Activated CD8-positive, alpha-beta T cell treated with anti-CD3 and anti-CD28 coated beads, Interleukin-2, amount 10 ng/mL, durations not matched to agents 7 days and 5 days (primary cell): ENCODE measurements at regions not wholly inside any gene's neighbourhood (a gene's known extent, or its start where the extent isn't known, plus 50 kb on each side); places are given as distances from the start of the nearest gene placed in this dataset.
"Not testable (repeated sequence)": the region's sequence is repeated elsewhere in the genome, so short reads cannot be mapped to it uniquely, and the experiment has no call there.

Source experiments
- ATAC-seq: fragments of 150-1000 bp; cut with Tn5 transposase; one replicate; pipeline ENCODE4 v1.10.0; 2021; ENCODE audit warnings: moderate library complexity
- CTCF ChIA-PET: fragments of 350-600 bp; sonication (Branson Sonifier 250); formaldehyde crosslinking; loops from one replicate; lab custom pipeline; 2021; ENCODE audit warnings: antibody characterized with exemption; lab: Charles Lee
- POLR2A ChIA-PET: fragments of 350-600 bp; sonication (Branson Sonifier 250); formaldehyde crosslinking; loops from one replicate; lab custom pipeline; 2021; ENCODE audit warnings: antibody characterized with exemption; lab: Charles Lee
- DNase-seq: peaks from one replicate; pipeline ENCODE4 v3.0.0-alpha.2; 2020
- H3K27ac Mint-ChIP-seq: one replicate; pipeline ENCODE4 v1.8.0; 2021; ENCODE audit warnings: mild to moderate bottlenecking, mixed read lengths
- H3K27me3 Mint-ChIP-seq: one replicate; pipeline ENCODE4 v1.8.0; 2021; ENCODE audit warnings: low read depth, mixed read lengths
- H3K36me3 Mint-ChIP-seq: one replicate; pipeline ENCODE4 v1.8.0; 2021; ENCODE audit warnings: low read depth, mixed read lengths
- H3K4me1 Mint-ChIP-seq: one replicate; pipeline ENCODE4 v1.8.0; 2021; ENCODE audit warnings: low read depth, mixed read lengths
- H3K4me3 Mint-ChIP-seq: one replicate; pipeline ENCODE4 v1.8.0; 2021; ENCODE audit warnings: mild to moderate bottlenecking, mixed read lengths
- H3K9me3 Mint-ChIP-seq: one replicate; pipeline ENCODE4 v1.8.0; 2022; ENCODE audit warnings: mixed read lengths; ENCODE audit not compliant: insufficient read depth

DNA sequence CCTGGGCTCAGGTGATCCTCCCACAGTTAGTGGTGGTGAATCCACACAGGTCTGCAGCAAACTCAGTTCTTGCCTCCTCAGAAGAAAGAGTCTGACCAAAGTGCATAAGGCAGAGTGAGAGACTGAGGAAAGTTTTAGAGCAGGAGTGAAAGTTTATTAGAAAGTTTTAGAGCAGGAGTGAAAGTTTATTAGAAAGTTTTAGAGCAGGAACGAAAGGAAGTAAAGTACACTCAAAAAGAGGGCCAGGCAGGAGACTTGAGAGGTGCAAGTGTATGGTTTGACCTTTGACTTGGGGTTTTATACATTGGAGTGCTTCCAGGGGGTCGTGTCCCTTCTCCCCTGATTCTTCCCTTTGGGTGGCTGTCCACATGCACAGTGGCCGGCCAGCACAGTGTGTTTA lies 84.2 kb downstream of the LSM3 start:
- DNase-seq (no peak), ATAC-seq (no peak)
- POLR2A ChIA-PET: no interaction called here
- Mint-ChIP-seq H3K36me3 (no peaks in the 10 kb centered on the region), H3K9me3 (no peaks in the 10 kb centered on the region), H3K27ac (no peak overlapping the region), H3K4me3 (no peak overlapping the region), H3K27me3 (peaks cover 15% of the 10 kb centered on the region), H3K4me1 (no peaks in the 10 kb centered on the region)
- CTCF ChIA-PET: interaction anchor here (2.1 to 6.0 kb wide), 3 partner anchors 200 to 286 kb away, joined by 5 to 30 read pairs (median 18); no protein-coding TSS in a partner anchor

DNA sequence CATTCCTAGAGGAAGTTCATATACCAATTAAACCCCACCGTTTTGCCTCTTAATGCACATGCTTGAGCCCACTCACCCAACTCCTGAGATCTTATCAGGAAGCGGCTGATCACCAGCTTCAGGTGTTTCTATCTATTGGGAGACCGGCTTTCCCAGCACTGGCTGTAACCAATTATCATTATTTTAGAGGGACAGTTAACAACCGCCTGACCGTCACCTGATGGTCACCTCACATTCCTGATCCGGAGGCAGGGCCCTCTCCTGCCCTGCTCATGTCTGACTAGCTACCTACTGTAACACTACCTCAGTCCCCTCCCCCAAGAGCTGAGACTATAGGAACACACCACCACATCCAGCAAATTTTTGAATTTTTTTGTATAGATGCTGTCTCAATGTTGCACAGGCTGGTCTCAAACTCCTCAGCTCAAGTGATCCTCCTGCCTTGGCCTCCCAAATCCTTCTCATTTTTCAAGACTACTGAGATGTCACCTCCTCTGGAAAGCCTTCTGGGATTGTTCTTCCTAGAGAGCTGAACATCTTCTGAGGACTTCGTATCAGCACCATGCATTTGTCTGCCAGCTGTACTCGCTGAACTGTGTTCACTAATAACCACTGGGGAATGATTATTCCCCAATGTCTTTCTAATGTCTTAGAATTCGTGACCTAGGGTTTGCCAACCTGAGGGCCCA lies 84.8 kb downstream of the LSM3 start:
- Mint-ChIP-seq H3K4me1 (no peaks in the 10 kb centered on the region), H3K27me3 (peaks cover 17% of the 10 kb centered on the region), H3K36me3 (no peaks in the 10 kb centered on the region), H3K27ac (no peak overlapping the region), H3K9me3 (no peaks in the 10 kb centered on the region), H3K4me3 (no peak overlapping the region)
- ATAC-seq (no peak), DNase-seq (no peak)
- CTCF ChIA-PET: interaction anchor here (6.0 kb wide), 1 partner anchor 204 kb away, joined by 30 read pairs; no protein-coding TSS in a partner anchor
- POLR2A ChIA-PET: no interaction called here

DNA sequence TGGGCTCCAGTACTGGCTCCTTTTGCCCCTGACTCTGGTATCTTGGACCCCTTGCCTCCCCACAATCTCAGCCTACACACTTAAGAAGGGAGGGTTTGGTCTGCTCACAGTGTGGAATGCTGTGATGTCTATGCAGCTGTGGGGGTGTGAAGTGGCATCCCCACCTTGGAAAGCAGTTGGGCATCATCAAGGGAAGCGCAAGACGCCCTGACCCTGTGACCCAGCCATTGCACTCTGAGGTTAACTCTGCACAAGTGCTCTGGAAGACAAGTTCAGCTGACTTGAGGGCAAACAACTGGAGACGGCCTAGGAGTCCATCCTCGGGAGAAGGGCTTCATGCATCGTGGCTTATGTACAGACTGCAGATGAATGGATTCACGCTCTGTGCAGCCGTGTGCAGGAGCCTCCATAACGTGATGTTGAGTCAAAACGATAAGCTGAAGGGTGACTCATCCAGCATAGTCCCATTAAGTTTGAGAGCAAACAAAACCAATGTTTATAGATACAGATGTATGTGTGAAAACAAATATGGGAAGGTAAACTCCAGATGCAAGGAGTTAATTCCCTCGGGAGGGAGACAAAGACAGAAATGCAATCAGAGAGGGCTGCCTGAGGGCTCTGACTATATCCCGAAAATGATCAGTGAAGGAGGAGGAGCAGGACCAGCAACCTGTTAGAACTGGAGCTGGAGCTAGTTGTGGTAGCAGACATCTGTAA lies 86.8 kb downstream of the LSM3 start:
- no peak for DNase-seq
- ChIA-PET POLR2A (no interaction called here), CTCF (interaction anchor here (1.2 kb wide), 1 partner anchor 62 kb away, joined by 3 read pairs; no protein-coding TSS in a partner anchor)
- Mint-ChIP-seq H3K36me3 (no peaks in the 10 kb centered on the region), H3K9me3 (no peaks in the 10 kb centered on the region), H3K4me1 (no peaks in the 10 kb centered on the region), H3K27me3 (peaks cover 24% of the 10 kb centered on the region), H3K4me3 (no peak overlapping the region), H3K27ac (no peak overlapping the region)
- no peak for ATAC-seq

DNA sequence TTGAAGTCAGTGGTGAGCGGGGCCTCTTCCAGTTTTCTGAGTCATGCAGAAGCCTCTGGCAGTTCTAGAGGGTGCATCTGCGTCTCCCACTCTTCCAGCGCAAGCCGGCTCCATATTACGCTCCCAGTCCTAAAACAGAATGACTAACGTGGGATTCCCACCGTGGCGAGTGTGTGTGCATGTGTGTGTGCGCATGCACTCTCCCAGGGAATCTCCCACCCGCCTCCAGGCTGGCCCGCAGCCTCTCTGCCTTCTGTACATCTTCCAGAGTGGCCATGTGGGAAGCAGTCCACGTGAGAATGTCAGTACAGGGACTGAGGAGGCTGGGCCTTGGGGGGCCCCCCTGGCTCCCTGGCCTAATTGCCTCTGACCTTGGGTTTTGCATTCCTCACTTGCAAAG lies 87.7 kb downstream of the LSM3 start:
- Mint-ChIP-seq H3K36me3 (no peaks in the 10 kb centered on the region), H3K9me3 (no peaks in the 10 kb centered on the region), H3K27me3 (peaks cover 22% of the 10 kb centered on the region), H3K27ac (no peak overlapping the region), H3K4me3 (no peak overlapping the region), H3K4me1 (no peaks in the 10 kb centered on the region)
- ATAC-seq (no peak), DNase-seq (no peak)
- POLR2A ChIA-PET: no interaction called here
- CTCF ChIA-PET: no interaction called here

DNA sequence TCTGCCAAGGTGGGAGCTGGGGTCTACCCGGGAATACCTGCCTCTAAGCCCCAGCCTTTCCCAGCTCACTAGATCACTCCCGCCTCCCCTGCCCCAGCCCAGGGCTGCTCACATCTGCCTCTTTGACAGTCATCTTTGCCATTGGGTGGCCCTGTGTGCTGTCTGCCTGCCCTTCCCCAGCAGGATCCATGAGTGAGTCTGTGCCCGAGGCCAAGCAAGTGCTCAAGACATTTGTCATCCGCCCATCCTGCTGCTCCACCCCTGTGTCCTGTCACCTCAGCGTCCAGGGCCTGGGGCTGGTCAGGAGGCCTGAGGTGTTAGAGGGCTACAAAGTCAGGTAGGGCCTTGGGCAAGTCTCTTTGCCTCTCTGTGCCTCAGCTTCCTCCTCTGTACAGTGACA lies 89.4 kb downstream of the LSM3 start:
- no peaks in the 10 kb centered on the region for H3K9me3 Mint-ChIP-seq
- no peak overlapping the region for H3K27ac Mint-ChIP-seq
- H3K4me1 Mint-ChIP-seq: no peaks in the 10 kb centered on the region
- peaks cover 13% of the 10 kb centered on the region for H3K27me3 Mint-ChIP-seq
- ATAC-seq: no peak
- CTCF ChIA-PET: interaction anchor here (0.6 to 1.0 kb wide), 2 partner anchors 190 to 241 kb away, joined by 3 read pairs; no protein-coding TSS in a partner anchor
- H3K4me3 Mint-ChIP-seq: no peak overlapping the region
- no peaks in the 10 kb centered on the region for H3K36me3 Mint-ChIP-seq
- no peak for DNase-seq
- POLR2A ChIA-PET: no interaction called here

DNA sequence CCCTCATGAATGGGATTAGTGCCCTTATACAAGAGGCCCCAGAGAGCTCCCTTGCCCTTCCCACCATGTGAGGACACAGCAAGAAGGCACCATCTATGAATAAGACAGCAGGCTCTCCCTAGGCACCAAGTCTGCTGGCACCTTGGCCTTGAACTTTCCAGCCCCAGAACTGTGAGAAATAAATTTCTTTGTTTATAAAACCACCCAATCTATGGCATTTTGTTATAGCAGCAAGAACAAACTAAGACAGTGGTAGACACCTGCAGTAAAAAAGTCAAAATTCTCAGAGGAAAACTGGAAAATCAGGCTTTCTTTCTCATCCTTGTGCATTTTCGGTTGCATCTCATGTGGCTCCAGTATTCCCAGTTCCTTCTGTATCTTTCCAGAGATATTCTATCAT lies 90.3 kb downstream of the LSM3 start:
- Mint-ChIP-seq H3K4me1 (no peaks in the 10 kb centered on the region), H3K27me3 (peaks cover 12% of the 10 kb centered on the region), H3K4me3 (no peak overlapping the region), H3K9me3 (no peaks in the 10 kb centered on the region), H3K36me3 (no peaks in the 10 kb centered on the region), H3K27ac (no peak overlapping the region)
- ATAC-seq (no peak), DNase-seq (no peak)
- CTCF ChIA-PET: no interaction called here
- POLR2A ChIA-PET: no interaction called here

DNA sequence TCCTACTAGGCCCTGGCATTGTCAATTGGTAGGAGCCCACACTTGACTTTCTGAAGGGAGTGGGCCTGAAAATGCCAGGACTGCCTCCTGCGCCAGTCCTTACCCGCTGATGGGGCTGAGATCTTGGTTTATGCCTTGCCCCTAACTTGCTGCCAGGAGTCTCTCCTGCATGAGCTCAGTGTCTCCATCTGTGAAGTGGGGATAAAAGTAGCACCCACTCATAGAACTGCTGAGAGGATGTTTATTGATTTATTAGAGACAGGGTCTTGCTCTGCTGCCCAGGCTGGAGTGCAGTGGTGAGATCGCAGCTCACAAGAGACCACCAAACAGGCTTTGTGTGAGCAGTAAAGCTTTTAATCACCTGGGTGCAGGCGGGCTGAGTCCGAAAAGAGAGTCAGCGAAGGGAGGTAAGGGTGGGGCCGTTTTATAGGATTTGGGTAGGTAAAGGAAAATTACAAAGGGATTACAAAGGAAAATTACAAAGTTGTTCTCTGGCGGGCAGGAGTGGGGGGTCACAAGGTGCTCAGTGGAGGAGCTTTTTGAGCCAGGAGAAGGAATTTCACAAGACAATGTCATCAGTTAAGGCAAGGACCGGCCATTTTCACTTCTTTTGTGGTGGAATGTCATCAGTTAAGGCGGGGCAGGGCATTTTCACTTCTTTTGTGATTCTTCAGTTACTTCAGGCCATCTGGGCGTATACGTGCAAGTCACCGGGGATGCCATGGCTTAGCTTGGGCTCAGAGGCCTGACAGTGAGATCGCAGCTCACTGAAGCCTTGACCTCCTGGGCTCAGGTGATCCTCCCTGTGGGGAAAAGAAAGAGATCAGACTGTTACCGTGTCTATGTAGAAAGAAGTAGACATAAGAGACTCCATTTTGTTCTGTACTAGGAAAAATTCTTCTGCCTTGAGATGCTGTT lies 93.7 kb downstream of the LSM3 start:
- H3K4me3 Mint-ChIP-seq, DNase-seq, H3K27ac Mint-ChIP-seq, ATAC-seq, POLR2A ChIA-PET, H3K9me3 Mint-ChIP-seq, H3K4me1 Mint-ChIP-seq, H3K36me3 Mint-ChIP-seq: not testable (repeated sequence)
- peaks cover 12% of the 10 kb centered on the region for H3K27me3 Mint-ChIP-seq
- CTCF ChIA-PET: interaction anchor here (1.0 kb wide), 1 partner anchor 376 kb away, joined by 4 read pairs; no protein-coding TSS in a partner anchor

DNA sequence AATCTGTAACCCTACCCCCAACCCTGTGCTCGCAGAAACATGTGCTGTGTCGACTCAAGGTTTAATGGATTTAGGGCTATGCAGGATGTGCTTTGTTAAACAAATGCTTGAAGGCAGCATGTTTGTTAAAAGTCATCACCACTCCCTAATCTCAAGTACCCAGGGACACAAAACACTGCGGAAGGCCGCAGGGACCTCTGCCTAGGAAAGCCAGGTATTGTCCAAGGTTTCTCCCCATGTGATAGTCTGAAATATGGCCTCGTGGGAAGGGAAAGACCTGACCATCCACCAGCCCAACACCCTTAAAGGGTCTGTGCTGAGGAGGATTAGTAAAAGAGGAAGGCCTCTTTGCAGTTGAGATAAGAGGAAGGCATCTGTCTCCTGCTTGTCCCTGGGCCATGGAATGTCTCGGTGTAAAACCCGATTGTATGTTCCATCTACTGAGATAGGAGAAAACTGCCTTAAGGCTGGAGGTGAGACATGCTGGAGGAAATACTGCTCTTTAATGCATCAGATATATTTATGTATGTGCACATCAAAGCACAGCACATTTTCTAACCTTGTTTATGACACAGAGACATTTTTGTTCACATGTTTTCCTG lies 94.4 kb downstream of the LSM3 start:
- POLR2A ChIA-PET, DNase-seq, H3K36me3 Mint-ChIP-seq, H3K27ac Mint-ChIP-seq, H3K4me1 Mint-ChIP-seq, H3K9me3 Mint-ChIP-seq, ATAC-seq, H3K4me3 Mint-ChIP-seq, CTCF ChIA-PET: not testable (repeated sequence)
- peaks cover 14% of the 10 kb centered on the region for H3K27me3 Mint-ChIP-seq

DNA sequence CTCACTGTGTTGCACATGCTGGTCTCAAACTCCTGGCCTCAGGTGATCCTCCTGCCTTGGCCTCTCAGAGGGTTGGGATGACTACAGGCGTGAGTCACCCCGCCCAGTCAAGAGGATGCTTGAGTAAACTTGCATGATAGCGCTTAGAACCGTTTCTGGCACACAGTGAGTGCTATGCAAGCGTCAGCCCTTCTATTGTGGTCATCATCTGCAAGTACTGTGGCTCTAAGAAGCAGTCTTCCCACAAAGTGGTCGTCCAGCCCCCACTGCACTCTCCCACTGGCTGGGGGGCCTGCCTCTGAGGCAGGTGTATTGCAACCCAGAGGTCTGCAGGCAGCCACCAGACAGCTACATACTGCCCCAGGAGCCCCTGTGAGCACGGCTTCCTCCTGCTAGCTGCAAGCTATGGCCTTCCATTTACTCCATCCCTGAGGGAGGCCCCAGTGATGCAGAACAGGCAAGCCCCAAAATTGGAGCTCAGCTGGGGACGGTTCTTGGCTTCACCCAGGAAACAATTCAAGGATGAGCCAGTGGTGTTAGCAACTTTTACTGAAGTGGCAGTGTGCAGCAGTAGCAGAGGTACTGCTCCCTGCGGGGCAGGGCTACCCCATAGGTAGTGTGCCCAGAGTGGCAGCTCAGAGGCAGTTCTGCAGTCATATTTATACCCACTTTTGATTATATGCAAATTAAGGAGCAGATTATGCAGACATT lies 95.4 kb downstream of the LSM3 start:
- POLR2A ChIA-PET: no interaction called here
- CTCF ChIA-PET: no interaction called here
- Mint-ChIP-seq H3K9me3 (no peaks in the 10 kb centered on the region), H3K27me3 (peaks cover 12% of the 10 kb centered on the region), H3K27ac (no peak overlapping the region), H3K36me3 (no peaks in the 10 kb centered on the region), H3K4me3 (no peak overlapping the region), H3K4me1 (no peaks in the 10 kb centered on the region)
- DNase-seq (no peak), ATAC-seq (no peak)

DNA sequence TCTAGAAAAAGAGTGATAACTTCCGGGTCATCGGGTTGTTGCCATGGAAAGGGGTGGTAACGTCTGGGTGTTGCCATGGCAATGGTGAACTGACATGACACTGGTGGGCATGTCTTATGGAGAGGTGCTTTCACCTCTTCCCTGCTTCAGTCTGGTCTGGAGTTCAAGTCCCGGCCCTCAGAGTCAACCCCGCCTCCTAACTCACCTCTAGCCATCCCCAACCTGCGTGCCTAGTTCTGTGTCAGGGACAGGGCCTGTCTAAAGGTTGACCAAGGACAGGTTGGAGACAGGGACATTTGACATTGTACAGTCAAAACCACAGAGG lies 96.0 kb downstream of the LSM3 start:
- ATAC-seq: no peak
- POLR2A ChIA-PET: no interaction called here
- H3K4me3 Mint-ChIP-seq: no peak overlapping the region
- H3K27me3 Mint-ChIP-seq: peaks cover 9% of the 10 kb centered on the region
- DNase-seq: no peak
- no peaks in the 10 kb centered on the region for H3K9me3 Mint-ChIP-seq
- no peaks in the 10 kb centered on the region for H3K36me3 Mint-ChIP-seq
- H3K4me1 Mint-ChIP-seq: no peaks in the 10 kb centered on the region
- CTCF ChIA-PET: no interaction called here
- H3K27ac Mint-ChIP-seq: no peak overlapping the region
